Jurkat, Clone E6-1 (cell line): ENCODE measurements at regions not wholly inside any gene's neighbourhood (a gene's known extent, or its start where the extent isn't known, plus 50 kb on each side); places are given as distances from the start of the nearest gene placed in this dataset.
A peak's percentile ranks its signal among the peaks of the same experiment; 100 is the strongest.

ENCODE experiments used
- DNase-seq: peaks from one replicate; pipeline ENCODE4 v3.0.0-alpha.2; 2011; ENCODE audit warnings: low read depth, low spot score
- H3K4me3 ChIP-seq: 2 replicates; pipeline ENCODE4 v1.5.1; 2011; ENCODE audit warnings: mild to moderate bottlenecking, low read length, control low read depth, moderate library complexity

GRCh38 chr10:91115618-91116390, 104.7 kb upstream of the PCGF5 start:
- no peak overlapping the region for H3K4me3 ChIP-seq
- no peak for DNase-seq

- DNase-seq: no peak
- H3K4me3 ChIP-seq: no peak overlapping the region
These were observed 103.0 kb upstream of the PCGF5 start for GRCh38 chr10:91117505-91117904.

GRCh38 chr10:91120348-91120747, 100.1 kb upstream of the PCGF5 start:
- no peak for DNase-seq
- H3K4me3 ChIP-seq: no peak overlapping the region

GRCh38 chr10:91123261-91123660, 97.2 kb upstream of the PCGF5 start:
- no peak for DNase-seq
- H3K4me3 ChIP-seq: no peak overlapping the region

- H3K4me3 ChIP-seq: no peak overlapping the region
- DNase-seq: no peak
These were observed 96.4 kb upstream of the PCGF5 start for GRCh38 chr10:91124016-91124415.

- DNase-seq: no peak
- H3K4me3 ChIP-seq: no peak overlapping the region
These were observed 94.0 kb upstream of the PCGF5 start for GRCh38 chr10:91126471-91126870.

- no peak overlapping the region for H3K4me3 ChIP-seq
- DNase-seq: peak; percentile 48
These were observed 93.0 kb upstream of the PCGF5 start for GRCh38 chr10:91127341-91128082.

- H3K4me3 ChIP-seq: no peak overlapping the region
- DNase-seq: no peak
These were observed 85.3 kb upstream of the PCGF5 start for GRCh38 chr10:91135113-91135512.

- no peak overlapping the region for H3K4me3 ChIP-seq
- no peak for DNase-seq
These were observed 83.3 kb upstream of the PCGF5 start for GRCh38 chr10:91137011-91137643.

- DNase-seq: no peak
- no peak overlapping the region for H3K4me3 ChIP-seq
These were observed 82.6 kb upstream of the PCGF5 start for GRCh38 chr10:91137822-91138221.

GRCh38 chr10:91140995-91141549, 79.4 kb upstream of the PCGF5 start:
- H3K4me3 ChIP-seq: no peak overlapping the region
- no peak for DNase-seq

GRCh38 chr10:91144961-91145360, 75.5 kb upstream of the PCGF5 start:
- no peak overlapping the region for H3K4me3 ChIP-seq
- no peak for DNase-seq

- no peak overlapping the region for H3K4me3 ChIP-seq
- no peak for DNase-seq
These were observed 74.3 kb upstream of the PCGF5 start for GRCh38 chr10:91146146-91146545.

- no peak for DNase-seq
- H3K4me3 ChIP-seq: no peak overlapping the region
These were observed 70.9 kb upstream of the PCGF5 start for GRCh38 chr10:91149550-91149949.

GRCh38 chr10:91150631-91151030, 69.8 kb upstream of the PCGF5 start:
- no peak for DNase-seq
- H3K4me3 ChIP-seq: no peak overlapping the region

GRCh38 chr10:91153508-91153907, 67.0 kb upstream of the PCGF5 start:
- no peak overlapping the region for H3K4me3 ChIP-seq
- DNase-seq: no peak

GRCh38 chr10:91154842-91155241, 65.6 kb upstream of the PCGF5 start:
- H3K4me3 ChIP-seq: no peak overlapping the region
- DNase-seq: no peak

- no peak overlapping the region for H3K4me3 ChIP-seq
- DNase-seq: no peak
These were observed 64.3 kb upstream of the PCGF5 start for GRCh38 chr10:91156196-91156595.

GRCh38 chr10:91159254-91159783, 61.1 kb upstream of the PCGF5 start:
- no peak for DNase-seq
- no peak overlapping the region for H3K4me3 ChIP-seq

GRCh38 chr10:91162050-91162494, 58.4 kb upstream of the PCGF5 start:
- H3K4me3 ChIP-seq: peak overlapping the region; percentile 65
- DNase-seq: no peak
